ENCODE measurements at regions not wholly inside any gene's neighbourhood (a gene's known extent, or its start where the extent isn't known, plus 50 kb on each side); places are given as distances from the start of the nearest gene placed in this dataset.

- no peak for TF ChIP-seq EZH2phosphoT487 (IDR thresholded peaks at IDR 0.05; ENCODE audit: low read depth)
- TF ChIP-seq, protein P1, sequence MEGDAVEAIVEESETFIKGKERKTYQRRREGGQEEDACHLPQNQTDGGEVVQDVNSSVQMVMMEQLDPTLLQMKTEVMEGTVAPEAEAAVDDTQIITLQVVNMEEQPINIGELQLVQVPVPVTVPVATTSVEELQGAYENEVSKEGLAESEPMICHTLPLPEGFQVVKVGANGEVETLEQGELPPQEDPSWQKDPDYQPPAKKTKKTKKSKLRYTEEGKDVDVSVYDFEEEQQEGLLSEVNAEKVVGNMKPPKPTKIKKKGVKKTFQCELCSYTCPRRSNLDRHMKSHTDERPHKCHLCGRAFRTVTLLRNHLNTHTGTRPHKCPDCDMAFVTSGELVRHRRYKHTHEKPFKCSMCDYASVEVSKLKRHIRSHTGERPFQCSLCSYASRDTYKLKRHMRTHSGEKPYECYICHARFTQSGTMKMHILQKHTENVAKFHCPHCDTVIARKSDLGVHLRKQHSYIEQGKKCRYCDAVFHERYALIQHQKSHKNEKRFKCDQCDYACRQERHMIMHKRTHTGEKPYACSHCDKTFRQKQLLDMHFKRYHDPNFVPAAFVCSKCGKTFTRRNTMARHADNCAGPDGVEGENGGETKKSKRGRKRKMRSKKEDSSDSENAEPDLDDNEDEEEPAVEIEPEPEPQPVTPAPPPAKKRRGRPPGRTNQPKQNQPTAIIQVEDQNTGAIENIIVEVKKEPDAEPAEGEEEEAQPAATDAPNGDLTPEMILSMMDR (IDR thresholded peaks at IDR 0.05; ENCODE audit: low read depth, low read length), result no peak
Measured at GRCh38 chr2:60148716-60149115, 404.7 kb downstream of the BCL11A start.

All from OCI-LY3 (cell line).